Astrocyte (in vitro differentiated cells and primary cell): ENCODE measurements at regions not wholly inside any gene's neighbourhood (a gene's known extent, or its start where the extent isn't known, plus 50 kb on each side); places are given as distances from the start of the nearest gene placed in this dataset.

ENCODE experiments used
- DNase-seq: peaks from one replicate; pipeline ENCODE4 v3.0.0-alpha.2; 2010; ENCODE audit warnings: low read depth
- FAIRE-seq: peaks from 2 replicates; lab custom pipeline; 2011; peaks lifted over from hg19 to GRCh38; lab: Jason Lieb, UNC
- H2AFZ ChIP-seq: 2 replicates; pipeline ENCODE4 v1.6.0; 2012; ENCODE audit warnings: low read depth, low read length, inconsistent platforms
- H3K27ac ChIP-seq: 2 replicates; pipeline ENCODE4 v1.5.1; 2011; ENCODE audit warnings: low read depth, low read length, inconsistent platforms
- H3K27me3 ChIP-seq: 2 replicates; pipeline ENCODE4 v1.6.0; 2011; ENCODE audit warnings: low read length, inconsistent platforms; ENCODE audit not compliant: insufficient read depth
- H3K36me3 ChIP-seq: 2 replicates; pipeline ENCODE4 v1.5.1; 2011; ENCODE audit warnings: low read length, inconsistent platforms; ENCODE audit not compliant: insufficient read depth
- H3K4me1 ChIP-seq: 2 replicates; pipeline ENCODE4 v1.5.1; 2011; ENCODE audit warnings: low read length, inconsistent platforms; ENCODE audit not compliant: insufficient read depth
- H3K4me2 ChIP-seq: 2 replicates; pipeline ENCODE4 v1.6.0; 2012; ENCODE audit warnings: low read length, inconsistent platforms
- H3K4me3 ChIP-seq: 2 replicates; pipeline ENCODE4 v1.5.1; 2011; ENCODE audit warnings: low read depth, mild to moderate bottlenecking, low read length, inconsistent platforms; ENCODE audit not compliant: insufficient read depth
- H3K79me2 ChIP-seq: 2 replicates; pipeline ENCODE4 v1.6.0; 2012; ENCODE audit warnings: mild to moderate bottlenecking, low read length, inconsistent platforms; ENCODE audit not compliant: insufficient read depth
- H3K9ac ChIP-seq: 2 replicates; pipeline ENCODE4 v1.6.0; 2012; ENCODE audit warnings: mild to moderate bottlenecking, low read length, inconsistent platforms
- H3K9me3 ChIP-seq: 2 replicates; pipeline ENCODE4 v1.5.1; 2012; ENCODE audit warnings: low read depth, mild to moderate bottlenecking, low read length, inconsistent platforms; ENCODE audit not compliant: insufficient read depth
- H4K20me1 ChIP-seq: 2 replicates; pipeline ENCODE4 v1.6.0; 2012; ENCODE audit warnings: low read length, inconsistent platforms; ENCODE audit not compliant: insufficient read depth
- H3K27ac Mint-ChIP-seq: one replicate; pipeline ENCODE4 v1.8.0; 2021; ENCODE audit warnings: mild to moderate bottlenecking, mixed read lengths; ENCODE audit not compliant: unreplicated experiment
- H3K27me3 Mint-ChIP-seq: one replicate; pipeline ENCODE4 v1.8.0; 2021; ENCODE audit warnings: low read depth, mixed read lengths; ENCODE audit not compliant: unreplicated experiment
- H3K36me3 Mint-ChIP-seq: one replicate; pipeline ENCODE4 v1.8.0; 2021; ENCODE audit warnings: low read depth, mixed read lengths; ENCODE audit not compliant: unreplicated experiment
- H3K4me1 Mint-ChIP-seq: one replicate; pipeline ENCODE4 v1.8.0; 2021; ENCODE audit warnings: low read depth, mixed read lengths; ENCODE audit not compliant: unreplicated experiment
- H3K4me3 Mint-ChIP-seq: one replicate; pipeline ENCODE4 v1.8.0; 2021; ENCODE audit warnings: mild to moderate bottlenecking, moderate library complexity, mixed read lengths; ENCODE audit not compliant: unreplicated experiment
- H3K9me3 Mint-ChIP-seq: one replicate; pipeline ENCODE4 v1.8.0; 2021; ENCODE audit warnings: mild to moderate bottlenecking, mixed read lengths; ENCODE audit not compliant: unreplicated experiment
- EZH2 ChIP-seq: IDR thresholded peaks from 2 replicates; pipeline ENCODE4 v1.6.1; 2012; ENCODE audit warnings: mild to moderate bottlenecking, low read length, inconsistent platforms; ENCODE audit not compliant: insufficient read depth
- TF ChIP-seq, protein P1 (sequence below): IDR thresholded peaks from 2 replicates; pipeline ENCODE4 v1.5.1; 2011; ENCODE audit warnings: low read depth, mild to moderate bottlenecking, inconsistent platforms, low read length, moderate library complexity; ENCODE audit not compliant: insufficient read depth

DNA sequence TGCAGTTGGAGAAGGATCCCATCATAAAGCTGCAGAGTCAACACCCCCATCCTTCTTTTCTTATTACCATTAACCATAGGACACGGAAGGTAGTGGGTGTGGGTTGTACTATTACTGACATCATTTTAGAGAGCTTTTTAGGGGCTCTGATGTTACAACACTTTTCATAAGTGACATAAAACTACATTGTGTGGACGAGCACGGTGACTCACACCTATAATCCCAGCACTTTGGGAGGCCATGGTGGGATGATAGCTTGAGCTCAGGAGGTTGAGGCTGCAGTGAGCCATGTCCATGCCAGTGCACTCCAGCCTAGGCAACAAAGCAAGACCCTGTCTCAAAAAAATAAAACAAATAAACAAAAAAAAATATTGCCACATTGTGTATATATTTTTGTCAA, 167.1 kb downstream of the DUSP6 start:
- DNase-seq (no peak), FAIRE-seq (no peak)
- TF ChIP-seq, protein P1, sequence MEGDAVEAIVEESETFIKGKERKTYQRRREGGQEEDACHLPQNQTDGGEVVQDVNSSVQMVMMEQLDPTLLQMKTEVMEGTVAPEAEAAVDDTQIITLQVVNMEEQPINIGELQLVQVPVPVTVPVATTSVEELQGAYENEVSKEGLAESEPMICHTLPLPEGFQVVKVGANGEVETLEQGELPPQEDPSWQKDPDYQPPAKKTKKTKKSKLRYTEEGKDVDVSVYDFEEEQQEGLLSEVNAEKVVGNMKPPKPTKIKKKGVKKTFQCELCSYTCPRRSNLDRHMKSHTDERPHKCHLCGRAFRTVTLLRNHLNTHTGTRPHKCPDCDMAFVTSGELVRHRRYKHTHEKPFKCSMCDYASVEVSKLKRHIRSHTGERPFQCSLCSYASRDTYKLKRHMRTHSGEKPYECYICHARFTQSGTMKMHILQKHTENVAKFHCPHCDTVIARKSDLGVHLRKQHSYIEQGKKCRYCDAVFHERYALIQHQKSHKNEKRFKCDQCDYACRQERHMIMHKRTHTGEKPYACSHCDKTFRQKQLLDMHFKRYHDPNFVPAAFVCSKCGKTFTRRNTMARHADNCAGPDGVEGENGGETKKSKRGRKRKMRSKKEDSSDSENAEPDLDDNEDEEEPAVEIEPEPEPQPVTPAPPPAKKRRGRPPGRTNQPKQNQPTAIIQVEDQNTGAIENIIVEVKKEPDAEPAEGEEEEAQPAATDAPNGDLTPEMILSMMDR, result no peak
- TF ChIP-seq EZH2, result no peak
- H3K9me3 ChIP-seq, result no peaks in the 10 kb centered on the region
- H3K27ac ChIP-seq, result no peak overlapping the region
- H3K27me3 ChIP-seq, result no peaks in the 10 kb centered on the region
- Mint-ChIP-seq H3K27ac (no peak overlapping the region), H3K36me3 (peaks cover 3% of the 10 kb centered on the region), H3K9me3 (peaks cover 5% of the 10 kb centered on the region), H3K4me1 (peaks cover 5% of the 10 kb centered on the region), H3K27me3 (no peaks in the 10 kb centered on the region), H3K4me3 (no peak overlapping the region)
- no peak overlapping the region for H2AFZ ChIP-seq
- no peaks in the 10 kb centered on the region for H3K79me2 ChIP-seq
- no peaks in the 10 kb centered on the region for H4K20me1 ChIP-seq
- H3K4me3 ChIP-seq, result no peak overlapping the region
- no peaks in the 10 kb centered on the region for H3K4me1 ChIP-seq
- H3K36me3 ChIP-seq, result no peaks in the 10 kb centered on the region
- no peak overlapping the region for H3K4me2 ChIP-seq
- H3K9ac ChIP-seq, result no peak overlapping the region

DNA sequence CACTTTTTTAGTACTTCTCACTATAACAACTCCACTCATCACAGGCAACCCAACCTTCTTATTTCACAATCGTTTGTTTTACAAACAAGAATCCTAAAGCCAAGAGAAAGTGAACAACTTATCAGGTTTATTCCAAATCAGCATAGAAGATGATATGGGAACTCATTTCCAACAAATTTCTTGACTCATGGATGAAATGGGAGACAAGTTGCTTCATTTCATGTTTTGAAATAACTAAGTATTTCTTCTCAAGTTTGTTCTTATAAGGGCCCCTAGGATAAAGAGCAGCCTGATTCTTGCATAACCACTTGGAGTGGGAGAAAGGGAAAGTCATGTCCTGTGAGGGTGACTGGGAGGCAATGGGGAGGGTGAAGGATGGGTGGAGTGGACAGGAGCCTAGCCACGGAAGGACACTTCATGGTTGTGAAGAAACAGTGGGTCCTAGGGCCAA, 168.3 kb downstream of the DUSP6 start:
- Histone ChIP-seq H4K20me1 (no peaks in the 10 kb centered on the region), H3K9ac (no peak overlapping the region), H3K9me3 (no peaks in the 10 kb centered on the region), H3K4me3 (no peak overlapping the region), H3K36me3 (no peaks in the 10 kb centered on the region), H3K27me3 (no peaks in the 10 kb centered on the region), H2AFZ (no peak overlapping the region), H3K4me1 (no peaks in the 10 kb centered on the region), H3K27ac (no peak overlapping the region), H3K4me2 (no peak overlapping the region), H3K79me2 (no peaks in the 10 kb centered on the region)
- Mint-ChIP-seq H3K27ac (no peak overlapping the region), H3K27me3 (no peaks in the 10 kb centered on the region), H3K36me3 (no peaks in the 10 kb centered on the region), H3K4me3 (no peak overlapping the region), H3K4me1 (peaks cover 5% of the 10 kb centered on the region), H3K9me3 (peaks cover 1% of the 10 kb centered on the region)
- DNase-seq (no peak), FAIRE-seq (no peak)
- no peak for TF ChIP-seq EZH2
- TF ChIP-seq, protein P1, result no peak

DNA sequence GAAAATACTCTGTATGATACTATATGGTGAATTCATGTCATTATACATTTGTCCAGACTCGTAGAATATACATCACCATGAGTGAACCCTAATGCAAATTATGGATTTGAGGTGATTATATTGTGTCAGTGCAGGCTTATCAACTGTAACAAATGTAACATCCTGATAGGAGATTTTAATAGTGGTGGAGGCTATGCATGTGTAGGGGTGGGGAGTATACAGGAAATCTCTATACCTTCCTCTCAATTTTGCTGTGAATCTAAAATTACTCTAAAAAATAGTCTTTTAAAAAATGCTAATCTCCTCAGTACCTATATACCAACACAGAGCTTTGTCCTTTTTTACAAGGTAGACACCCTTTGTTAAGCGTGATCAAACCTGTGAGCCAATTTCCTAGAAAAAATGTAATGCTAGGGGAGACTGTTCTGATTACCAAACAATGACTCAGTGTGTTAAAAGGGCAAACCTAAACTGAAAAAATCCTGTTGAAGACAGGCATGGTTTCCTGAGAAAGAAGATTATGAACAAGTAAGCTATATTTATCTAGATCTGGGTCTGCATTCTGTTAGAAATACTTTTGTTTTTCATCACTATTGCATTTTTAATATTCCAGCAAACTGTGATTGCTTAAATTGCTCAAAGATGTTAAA, 170.9 kb downstream of the DUSP6 start:
- FAIRE-seq, result no peak
- no peak for TF ChIP-seq EZH2

More for the DNA sequence above, 170.9 kb downstream of the DUSP6 start:
- no peak overlapping the region for H3K4me3 ChIP-seq
- H3K27ac ChIP-seq, result no peak overlapping the region
- no peaks in the 10 kb centered on the region for H3K9me3 Mint-ChIP-seq
- H3K9ac ChIP-seq, result no peak overlapping the region
- no peak overlapping the region for H3K4me3 Mint-ChIP-seq
- H3K4me2 ChIP-seq, result no peak overlapping the region
- no peaks in the 10 kb centered on the region for H3K4me1 ChIP-seq
- peak overlapping the region; percentile 64 for H3K27ac Mint-ChIP-seq
- no peaks in the 10 kb centered on the region for H4K20me1 ChIP-seq
- H3K4me1 Mint-ChIP-seq, result peaks cover 5% of the 10 kb centered on the region
- H3K36me3 Mint-ChIP-seq, result no peaks in the 10 kb centered on the region
- H2AFZ ChIP-seq, result no peak overlapping the region
- DNase-seq, result peak; percentile 72
- no peaks in the 10 kb centered on the region for H3K36me3 ChIP-seq
- no peaks in the 10 kb centered on the region for H3K27me3 ChIP-seq
- no peaks in the 10 kb centered on the region for H3K27me3 Mint-ChIP-seq
- H3K79me2 ChIP-seq, result no peaks in the 10 kb centered on the region
- H3K9me3 ChIP-seq, result no peaks in the 10 kb centered on the region
